Activated naive CD8-positive, alpha-beta T cell treated with anti-CD3 and anti-CD28 coated beads for 36 hours (primary cell): ENCODE measurements at regions not wholly inside any gene's neighbourhood (a gene's known extent, or its start where the extent isn't known, plus 50 kb on each side); places are given as distances from the start of the nearest gene placed in this dataset.

ENCODE experiments used
- DNase-seq: peaks from one replicate; pipeline ENCODE4 v3.0.0; 2021
- H3K27ac Mint-ChIP-seq: one replicate; pipeline ENCODE4 v1.8.0; 2022; ENCODE audit warnings: mild to moderate bottlenecking, moderate library complexity, mixed read lengths
- H3K27me3 Mint-ChIP-seq: one replicate; pipeline ENCODE4 v1.8.0; 2022; ENCODE audit warnings: mild to moderate bottlenecking, mixed read lengths
- H3K36me3 Mint-ChIP-seq: one replicate; pipeline ENCODE4 v1.8.0; 2021; ENCODE audit warnings: mild to moderate bottlenecking, mixed read lengths
- H3K4me1 Mint-ChIP-seq: one replicate; pipeline ENCODE4 v1.8.0; 2021; ENCODE audit warnings: mixed read lengths
- H3K4me3 Mint-ChIP-seq: one replicate; pipeline ENCODE4 v1.8.0; 2022; ENCODE audit warnings: mild to moderate bottlenecking, moderate library complexity, mixed read lengths
- H3K9me3 Mint-ChIP-seq: one replicate; pipeline ENCODE4 v1.8.0; 2022; ENCODE audit warnings: mixed read lengths

GRCh38 chr6:14660806-14661579 lies 543.4 kb downstream of the CD83 start:
- peaks cover 25% of the 10 kb centered on the region for H3K4me1 Mint-ChIP-seq
- DNase-seq, result peak; percentile 24
- H3K9me3 Mint-ChIP-seq, result no peaks in the 10 kb centered on the region

GRCh38 chr6:14661691-14662090 lies 544.1 kb downstream of the CD83 start:
- H3K4me1 Mint-ChIP-seq, result peaks cover 18% of the 10 kb centered on the region
- no peaks in the 10 kb centered on the region for H3K36me3 Mint-ChIP-seq
- no peak overlapping the region for H3K4me3 Mint-ChIP-seq

More at GRCh38 chr6:14660806-14661579, 543.4 kb downstream of the CD83 start:
- Mint-ChIP-seq H3K27me3 (no peaks in the 10 kb centered on the region), H3K36me3 (no peaks in the 10 kb centered on the region), H3K4me3 (no peak overlapping the region), H3K27ac (no peak overlapping the region)

GRCh38 chr6:14664112-14664601 lies 546.6 kb downstream of the CD83 start:
- H3K36me3 Mint-ChIP-seq, result no peaks in the 10 kb centered on the region
- no peak overlapping the region for H3K4me3 Mint-ChIP-seq
- peaks cover 10% of the 10 kb centered on the region for H3K4me1 Mint-ChIP-seq
- DNase-seq, result no peak
- H3K27me3 Mint-ChIP-seq, result no peaks in the 10 kb centered on the region
- no peaks in the 10 kb centered on the region for H3K9me3 Mint-ChIP-seq
- H3K27ac Mint-ChIP-seq, result no peak overlapping the region

More at GRCh38 chr6:14661691-14662090, 544.1 kb downstream of the CD83 start:
- DNase-seq, result no peak
- Mint-ChIP-seq H3K27ac (no peak overlapping the region), H3K9me3 (no peaks in the 10 kb centered on the region), H3K27me3 (no peaks in the 10 kb centered on the region)

- peaks cover 10% of the 10 kb centered on the region for H3K4me1 Mint-ChIP-seq
- no peaks in the 10 kb centered on the region for H3K36me3 Mint-ChIP-seq
- no peak overlapping the region for H3K27ac Mint-ChIP-seq
- no peaks in the 10 kb centered on the region for H3K27me3 Mint-ChIP-seq
- no peaks in the 10 kb centered on the region for H3K9me3 Mint-ChIP-seq
- no peak for DNase-seq
- no peak overlapping the region for H3K4me3 Mint-ChIP-seq
Observed at GRCh38 chr6:14664621-14665315, 547.2 kb downstream of the CD83 start.

GRCh38 chr6:14665827-14666724 lies 548.5 kb downstream of the CD83 start:
- peak; percentile 31 for DNase-seq
- no peaks in the 10 kb centered on the region for H3K36me3 Mint-ChIP-seq
- H3K27ac Mint-ChIP-seq, result no peak overlapping the region
- no peaks in the 10 kb centered on the region for H3K27me3 Mint-ChIP-seq
- peaks cover 10% of the 10 kb centered on the region for H3K4me1 Mint-ChIP-seq
- H3K4me3 Mint-ChIP-seq, result no peak overlapping the region
- H3K9me3 Mint-ChIP-seq, result no peaks in the 10 kb centered on the region

GRCh38 chr6:14670806-14671205 lies 553.2 kb downstream of the CD83 start:
- H3K27me3 Mint-ChIP-seq, result no peaks in the 10 kb centered on the region
- no peaks in the 10 kb centered on the region for H3K9me3 Mint-ChIP-seq
- no peak overlapping the region for H3K27ac Mint-ChIP-seq
- H3K36me3 Mint-ChIP-seq, result no peaks in the 10 kb centered on the region
- H3K4me3 Mint-ChIP-seq, result no peak overlapping the region
- DNase-seq, result no peak
- peaks cover 12% of the 10 kb centered on the region for H3K4me1 Mint-ChIP-seq

- no peak for DNase-seq
- H3K9me3 Mint-ChIP-seq, result no peaks in the 10 kb centered on the region
- H3K4me1 Mint-ChIP-seq, result peaks cover 17% of the 10 kb centered on the region
- H3K27me3 Mint-ChIP-seq, result no peaks in the 10 kb centered on the region
- no peak overlapping the region for H3K27ac Mint-ChIP-seq
- no peak overlapping the region for H3K4me3 Mint-ChIP-seq
- no peaks in the 10 kb centered on the region for H3K36me3 Mint-ChIP-seq
Observed at GRCh38 chr6:14671261-14671681, 553.7 kb downstream of the CD83 start.

- no peak overlapping the region for H3K27ac Mint-ChIP-seq
- no peak overlapping the region for H3K4me3 Mint-ChIP-seq
- H3K27me3 Mint-ChIP-seq, result no peaks in the 10 kb centered on the region
- H3K36me3 Mint-ChIP-seq, result no peaks in the 10 kb centered on the region
- no peaks in the 10 kb centered on the region for H3K9me3 Mint-ChIP-seq
- peaks cover 17% of the 10 kb centered on the region for H3K4me1 Mint-ChIP-seq
- DNase-seq, result no peak
Observed at GRCh38 chr6:14671937-14672336, 554.4 kb downstream of the CD83 start.

- Mint-ChIP-seq H3K4me3 (no peak overlapping the region), H3K27me3 (no peaks in the 10 kb centered on the region), H3K27ac (no peak overlapping the region), H3K36me3 (no peaks in the 10 kb centered on the region), H3K9me3 (no peaks in the 10 kb centered on the region), H3K4me1 (peaks cover 17% of the 10 kb centered on the region)
- no peak for DNase-seq
Observed at GRCh38 chr6:14673201-14673600, 555.6 kb downstream of the CD83 start.

GRCh38 chr6:14674458-14674857 lies 556.9 kb downstream of the CD83 start:
- Mint-ChIP-seq H3K27ac (peak overlapping the region; percentile 18), H3K4me3 (no peak overlapping the region)

GRCh38 chr6:14674867-14675648 lies 557.5 kb downstream of the CD83 start:
- Mint-ChIP-seq H3K4me1 (peaks cover 17% of the 10 kb centered on the region), H3K4me3 (no peak overlapping the region), H3K27ac (peak overlapping the region; percentile 35), H3K27me3 (no peaks in the 10 kb centered on the region), H3K36me3 (no peaks in the 10 kb centered on the region), H3K9me3 (no peaks in the 10 kb centered on the region)
- no peak for DNase-seq

More at GRCh38 chr6:14674458-14674857, 556.9 kb downstream of the CD83 start:
- peaks cover 17% of the 10 kb centered on the region for H3K4me1 Mint-ChIP-seq
- no peaks in the 10 kb centered on the region for H3K9me3 Mint-ChIP-seq
- H3K27me3 Mint-ChIP-seq, result no peaks in the 10 kb centered on the region
- DNase-seq, result no peak
- no peaks in the 10 kb centered on the region for H3K36me3 Mint-ChIP-seq

GRCh38 chr6:14676064-14676463 lies 558.5 kb downstream of the CD83 start:
- H3K4me1 Mint-ChIP-seq, result peaks cover 17% of the 10 kb centered on the region
- H3K4me3 Mint-ChIP-seq, result no peak overlapping the region
- no peak for DNase-seq
- H3K27ac Mint-ChIP-seq, result no peak overlapping the region
- no peaks in the 10 kb centered on the region for H3K9me3 Mint-ChIP-seq
- no peaks in the 10 kb centered on the region for H3K27me3 Mint-ChIP-seq
- H3K36me3 Mint-ChIP-seq, result no peaks in the 10 kb centered on the region

- DNase-seq, result no peak
- H3K27ac Mint-ChIP-seq, result peak overlapping the region; percentile 22
- no peaks in the 10 kb centered on the region for H3K9me3 Mint-ChIP-seq
- no peaks in the 10 kb centered on the region for H3K27me3 Mint-ChIP-seq
- no peaks in the 10 kb centered on the region for H3K36me3 Mint-ChIP-seq
- H3K4me1 Mint-ChIP-seq, result peaks cover 20% of the 10 kb centered on the region
- no peak overlapping the region for H3K4me3 Mint-ChIP-seq
Observed at GRCh38 chr6:14676977-14677781, 559.6 kb downstream of the CD83 start.
